ENCODE measurements at regions not wholly inside any gene's neighbourhood (a gene's known extent, or its start where the extent isn't known, plus 50 kb on each side); places are given as distances from the start of the nearest gene placed in this dataset.

DNA sequence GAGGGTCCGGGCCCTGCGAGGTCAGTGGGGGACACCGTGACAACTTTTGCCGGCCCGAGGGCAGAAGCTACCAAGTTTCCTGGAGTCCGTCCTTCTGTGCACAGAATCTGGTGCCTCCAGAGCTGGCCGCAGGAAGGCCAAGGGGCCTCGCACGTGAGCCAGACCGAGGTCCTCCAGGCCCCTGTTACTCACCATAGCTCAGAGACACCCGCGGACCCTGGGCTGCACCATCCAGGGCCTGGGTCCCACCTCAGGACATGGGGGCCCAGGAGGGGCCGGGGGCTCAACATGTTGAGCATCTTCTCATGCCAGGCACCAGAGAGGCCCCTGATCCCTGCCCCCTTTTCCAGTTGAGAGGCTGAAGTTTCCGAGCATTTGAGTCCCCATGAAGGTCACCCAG is 87.9 kb downstream of the HMX1 start:
- TF ChIP-seq CTCF (conservative IDR thresholded peaks at IDR 0.05; ENCODE audit: low read depth, low read length) (no peak), EZH2 (IDR thresholded peaks at IDR 0.05; ENCODE audit: borderline replicate concordance, low read depth, low read length, poor library complexity, severe bottlenecking) (no peak)

All from A673 (cell line).